Liver (tissue), 8 donors: ENCODE measurements at regions not wholly inside any gene's neighbourhood (a gene's known extent, or its start where the extent isn't known, plus 50 kb on each side); places are given as distances from the start of the nearest gene placed in this dataset.

ENCODE experiments used
- DNase-seq: peaks from one replicate; pipeline ENCODE4 v3.0.0-alpha.2; 2017; ENCODE audit warnings: low spot score
- H3K27ac ChIP-seq, 2 donors: one replicate each; pipeline ENCODE4 v1.7.0; 2013; ENCODE audit warnings: inconsistent platforms in 2 of 2, low read length in 2 of 2, control low read depth in 1 of 2, low read depth in 1 of 2, mild to moderate bottlenecking in 1 of 2
- H3K27me3 ChIP-seq, 4 donors: one replicate each; pipeline versions ENCODE4 v1.6.1 to v1.7.0; 2013; ENCODE audit warnings: low read length in 3 of 4, inconsistent platforms in 1 of 4, mild to moderate bottlenecking in 1 of 4, moderate library complexity in 1 of 4; ENCODE audit not compliant: control insufficient read depth in 4 of 4, insufficient read depth in 4 of 4
- H3K36me3 ChIP-seq, 4 donors: one replicate each; pipeline versions ENCODE4 v1.6.1 to v1.7.0; 2013; ENCODE audit warnings: low read length in 3 of 4, mild to moderate bottlenecking in 3 of 4, low read depth in 1 of 4, moderate library complexity in 1 of 4; ENCODE audit not compliant: control insufficient read depth in 4 of 4, insufficient read depth in 3 of 4
- H3K4me1 ChIP-seq, 4 donors: one replicate each; pipeline versions ENCODE4 v1.6.1 to v1.7.0; 2013; ENCODE audit warnings: low read length in 3 of 4, mild to moderate bottlenecking in 3 of 4, moderate library complexity in 1 of 4; ENCODE audit not compliant: control insufficient read depth in 4 of 4, insufficient read depth in 4 of 4
- H3K4me3 ChIP-seq, 3 donors: one replicate each; pipeline versions ENCODE4 v1.6.1 to v1.7.0; 2013; ENCODE audit warnings: low read length in 3 of 3, control low read depth in 1 of 3, low read depth in 1 of 3, mild to moderate bottlenecking in 1 of 3
- H3K9ac ChIP-seq, 2 donors: one replicate each; pipeline ENCODE4 v1.7.0; 2013; ENCODE audit warnings: low read length in 2 of 2, mild to moderate bottlenecking in 2 of 2, moderate library complexity in 2 of 2, control low read depth in 1 of 2, low read depth in 1 of 2
- H3K9me3 ChIP-seq, 4 donors: one replicate each; pipeline versions ENCODE4 v1.6.1 to v1.7.0; 2013; ENCODE audit warnings: low read length in 3 of 4; ENCODE audit not compliant: control insufficient read depth in 4 of 4
- ATF3 ChIP-seq: IDR thresholded peaks from 2 replicates; pipeline ENCODE4 v1.6.1; 2016; ENCODE audit warnings: antibody characterized with exemption
- EGR1 ChIP-seq, 2 donors: IDR thresholded peaks; 2 replicates each; pipeline ENCODE4 v1.6.1; 2016 to 2018; ENCODE audit warnings: antibody characterized with exemption in 2 of 2, low read depth in 2 of 2
- FOXA1 ChIP-seq: IDR thresholded peaks from 2 replicates; pipeline ENCODE4 v1.6.1; 2016; ENCODE audit warnings: antibody characterized with exemption
- FOXA2 ChIP-seq: IDR thresholded peaks from 2 replicates; pipeline ENCODE4 v1.6.1; 2016; ENCODE audit warnings: antibody characterized with exemption
- GABPA ChIP-seq, 2 donors: IDR thresholded peaks in 1 of 2; conservative IDR thresholded peaks in 1 of 2; 2 replicates each; pipeline ENCODE4 v1.6.1; 2016; ENCODE audit warnings: antibody characterized with exemption in 2 of 2, mild to moderate bottlenecking in 1 of 2, moderate library complexity in 1 of 2
- HNF4A ChIP-seq, 2 donors: conservative IDR thresholded peaks; 2 replicates each; pipeline ENCODE4 v1.6.1; 2016; ENCODE audit warnings: antibody characterized with exemption in 2 of 2, mild to moderate bottlenecking in 2 of 2
- HNF4G ChIP-seq: IDR thresholded peaks from 2 replicates; pipeline ENCODE4 v1.6.1; 2016; ENCODE audit warnings: antibody characterized with exemption
- JUND ChIP-seq, 2 donors: IDR thresholded peaks; 2 replicates each; pipeline ENCODE4 v1.6.1; 2016; ENCODE audit warnings: antibody characterized with exemption in 2 of 2
- NR2F2 ChIP-seq: IDR thresholded peaks from 2 replicates; pipeline ENCODE4 v1.6.1; 2016; ENCODE audit warnings: antibody characterized with exemption
- RAD21 ChIP-seq, 2 donors: IDR thresholded peaks; 2 replicates each; pipeline ENCODE4 v1.6.1; 2016; ENCODE audit warnings: antibody characterized with exemption in 2 of 2, mild to moderate bottlenecking in 2 of 2
- RXRA ChIP-seq, 2 donors: IDR thresholded peaks; 2 replicates each; pipeline ENCODE4 v1.6.1; 2017 to 2018; ENCODE audit warnings: antibody characterized with exemption in 2 of 2, mild to moderate bottlenecking in 1 of 2
- SP1 ChIP-seq: IDR thresholded peaks from 2 replicates; pipeline ENCODE4 v1.6.1; 2018; ENCODE audit warnings: antibody characterized with exemption, mild to moderate bottlenecking
- TAF1 ChIP-seq: conservative IDR thresholded peaks from 2 replicates; pipeline ENCODE4 v1.6.1; 2016; ENCODE audit warnings: antibody characterized with exemption, mild to moderate bottlenecking
- YY1 ChIP-seq: IDR thresholded peaks from 2 replicates; pipeline ENCODE4 v1.6.1; 2016; ENCODE audit warnings: antibody characterized with exemption, mild to moderate bottlenecking
- ZBTB33 ChIP-seq: IDR thresholded peaks from 2 replicates; pipeline ENCODE4 v1.6.1; 2016; ENCODE audit warnings: antibody characterized with exemption
- WGBS: extraction: QIAGEN DNeasy Blood & Tissue Kit; methylation state at CpG from one replicate; pipeline ENCODE4 v1.1.7; 2013; 5-methylcytosine and 5-hydroxymethylcytosine counted together
- TF ChIP-seq, protein P1 (sequence below): fragments of 150-350 bp; IDR thresholded peaks from 2 replicates; pipeline ENCODE4 v1.5.1; 2017; ENCODE audit warnings: improper control_type of control experiment, low read depth, low read length; ENCODE audit not compliant: missing input control
- TF ChIP-seq, protein P2 (sequence below): IDR thresholded peaks from 2 replicates; pipeline ENCODE4 v1.6.1; 2016; ENCODE audit warnings: antibody characterized with exemption
- donor health status: healthy.
- donor health status: healthy.
- donor health status: healthy.
- donor health status: healthy.
- donor health status: healthy.

- TF ChIP-seq, protein P1, sequence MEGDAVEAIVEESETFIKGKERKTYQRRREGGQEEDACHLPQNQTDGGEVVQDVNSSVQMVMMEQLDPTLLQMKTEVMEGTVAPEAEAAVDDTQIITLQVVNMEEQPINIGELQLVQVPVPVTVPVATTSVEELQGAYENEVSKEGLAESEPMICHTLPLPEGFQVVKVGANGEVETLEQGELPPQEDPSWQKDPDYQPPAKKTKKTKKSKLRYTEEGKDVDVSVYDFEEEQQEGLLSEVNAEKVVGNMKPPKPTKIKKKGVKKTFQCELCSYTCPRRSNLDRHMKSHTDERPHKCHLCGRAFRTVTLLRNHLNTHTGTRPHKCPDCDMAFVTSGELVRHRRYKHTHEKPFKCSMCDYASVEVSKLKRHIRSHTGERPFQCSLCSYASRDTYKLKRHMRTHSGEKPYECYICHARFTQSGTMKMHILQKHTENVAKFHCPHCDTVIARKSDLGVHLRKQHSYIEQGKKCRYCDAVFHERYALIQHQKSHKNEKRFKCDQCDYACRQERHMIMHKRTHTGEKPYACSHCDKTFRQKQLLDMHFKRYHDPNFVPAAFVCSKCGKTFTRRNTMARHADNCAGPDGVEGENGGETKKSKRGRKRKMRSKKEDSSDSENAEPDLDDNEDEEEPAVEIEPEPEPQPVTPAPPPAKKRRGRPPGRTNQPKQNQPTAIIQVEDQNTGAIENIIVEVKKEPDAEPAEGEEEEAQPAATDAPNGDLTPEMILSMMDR = no peak
These were observed 64.9 kb upstream of the NEDD9 start (continued) for GRCh38 chr6:11297376-11297729.

- H3K36me3 ChIP-seq = no peaks in the 10 kb centered on the region
- no peak for DNase-seq
- no peak overlapping the region for H3K27ac ChIP-seq
- TF ChIP-seq TAF1 = no peak
- no peak for TF ChIP-seq GABPA (IDR thresholded peaks at IDR 0.05 in 1 of 2, conservative IDR thresholded peaks at IDR 0.05 in 1 of 2)
- TF ChIP-seq FOXA1 = no peak
- TF ChIP-seq JUND (IDR thresholded peaks at IDR 0.05) = no peak
- no peak for TF ChIP-seq EGR1 (IDR thresholded peaks at IDR 0.05; ENCODE audit: low read depth in 2 of 2)
- TF ChIP-seq FOXA2 = no peak
- TF ChIP-seq RXRA (IDR thresholded peaks at IDR 0.05) = no peak
- no peak for TF ChIP-seq RAD21 (IDR thresholded peaks at IDR 0.05)
- no peak for TF ChIP-seq HNF4A (conservative IDR thresholded peaks at IDR 0.05)
- TF ChIP-seq, protein P1 = no peak
- no peak for TF ChIP-seq ATF3
- no peak for TF ChIP-seq YY1
- TF ChIP-seq, protein P2, sequence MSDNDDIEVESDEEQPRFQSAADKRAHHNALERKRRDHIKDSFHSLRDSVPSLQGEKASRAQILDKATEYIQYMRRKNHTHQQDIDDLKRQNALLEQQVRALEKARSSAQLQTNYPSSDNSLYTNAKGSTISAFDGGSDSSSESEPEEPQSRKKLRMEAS = no peak
- no peak for TF ChIP-seq ZBTB33
- no peak for TF ChIP-seq SP1
- no peak for TF ChIP-seq NR2F2
- no peak for TF ChIP-seq HNF4G
- peaks cover 0 to 3% (median 1%) of the 10 kb centered on the region in 4 donors for H3K9me3 ChIP-seq
- 89% methylated on average over 11 of the region's 11 CpGs for WGBS
- peaks cover 0 to 4% (median 3%) of the 10 kb centered on the region in 4 donors for H3K4me1 ChIP-seq
- no peaks in the 10 kb centered on the region for H3K27me3 ChIP-seq
- no peak overlapping the region for H3K9ac ChIP-seq
- no peak overlapping the region for H3K4me3 ChIP-seq
These were observed 64.2 kb upstream of the NEDD9 start for GRCh38 chr6:11296449-11297375.
